K562 (cell line): ENCODE measurements at regions not wholly inside any gene's neighbourhood (a gene's known extent, or its start where the extent isn't known, plus 50 kb on each side); places are given as distances from the start of the nearest gene placed in this dataset.

Experiments used
- ATAC-seq: fragments of 200-7000 bp; cut with Tn5 transposase; 3 replicates; pipeline ENCODE4 v1.9.1; 2020; ENCODE audit warnings: moderate library complexity
- BruUV-seq: library from RNA; stranded (reverse); fragments of 400-500 nt; replicated peaks from 2 replicates; lab custom pipeline; 2021; lab: Mats Ljungman, UMichigan
- CTCF ChIA-PET: fragments of 300-600 bp; formaldehyde crosslinking; extraction: SDS; loops from one replicate; lab custom pipeline; 2021; ENCODE audit warnings: low intra/inter-chr PET ratio; lab: Yijun Ruan, JAX
- POLR2A ChIA-PET: fragments of 300-600, 350-650 bp; sonication (Branson Sonifier 250); formaldehyde crosslinking; extraction: SDS; loops from one replicate; lab custom pipeline; 2021; ENCODE audit warnings: antibody characterized with exemption, inconsistent platforms; lab: Yijun Ruan, JAX
- DNase-seq, 4 experiments: peaks; one replicate each; pipeline versions ENCODE4 v3.0.0 to v3.0.0-alpha.2; 2011 to 2018; ENCODE audit warnings: low spot score in 3 of 4, mixed read lengths in 3 of 4; ENCODE audit errors: extremely low read depth in 1 of 4
- FAIRE-seq: peaks from 2 replicates; lab custom pipeline; 2011; peaks lifted over from hg19 to GRCh38; lab: Jason Lieb, UNC
- H2AFZ ChIP-seq: 2 replicates; pipeline ENCODE4 v1.6.0; 2011; ENCODE audit warnings: low read depth, low read length, control low read depth, inconsistent platforms
- H3K27ac ChIP-seq: fragments of 200-600 bp; 3 replicates; pipeline ENCODE4 v1.8.0; 2011; ENCODE audit warnings: low read depth, mild to moderate bottlenecking, control low read depth, inconsistent platforms, low read length, moderate library complexity, mixed read lengths; ENCODE audit errors: extremely low read depth
- H3K27me3 ChIP-seq, 2 experiments: fragments of 300-600 bp in 1 of 2; 2 replicates in 1 of 2; 3 replicates in 1 of 2; pipeline versions ENCODE4 v1.6.0 to v1.8.0; 2011; ENCODE audit warnings: inconsistent platforms in 2 of 2, low read length in 2 of 2, mild to moderate bottlenecking in 1 of 2, mixed read lengths in 1 of 2, moderate library complexity in 1 of 2; ENCODE audit not compliant: control insufficient read depth in 2 of 2, insufficient read depth in 2 of 2
- H3K36me3 ChIP-seq: fragments of 300-600 bp; 3 replicates; pipeline ENCODE4 v1.8.0; 2011; ENCODE audit warnings: mild to moderate bottlenecking, low read length, inconsistent platforms; ENCODE audit not compliant: control insufficient read depth, insufficient read depth
- H3K4me1 ChIP-seq, 2 experiments: fragments of 200-600 bp in 1 of 2; replicated peaks in 1 of 2; 2 replicates in 1 of 2; 3 replicates in 1 of 2; pipeline versions ENCODE4 v1.5.1 to v1.8.0; 2011; ENCODE audit warnings: inconsistent platforms in 2 of 2, low read length in 2 of 2, mild to moderate bottlenecking in 1 of 2, mixed read lengths in 1 of 2, moderate library complexity in 1 of 2; ENCODE audit not compliant: control insufficient read depth in 2 of 2, insufficient read depth in 2 of 2
- H3K4me2 ChIP-seq: 2 replicates; pipeline ENCODE4 v1.6.1; 2011; ENCODE audit warnings: low read length, control low read depth, inconsistent platforms, mixed read lengths; ENCODE audit not compliant: insufficient read depth
- H3K4me3 ChIP-seq: fragments of 200-600 bp; sonication (generic), shearing (Covaris generic); 2 replicates; pipeline ENCODE4 v1.5.1; 2016; ENCODE audit warnings: control low read depth, inconsistent platforms
- H3K79me2 ChIP-seq: fragments of 200-600 bp; 3 replicates; pipeline ENCODE4 v1.8.0; 2011; ENCODE audit warnings: low read length, inconsistent platforms; ENCODE audit not compliant: control insufficient read depth, insufficient read depth
- H3K9ac ChIP-seq, 2 experiments: 2 replicates each; pipeline versions ENCODE4 v1.6.0 to v1.6.1; 2011; ENCODE audit warnings: low read depth in 2 of 2, low read length in 2 of 2, control low read depth in 1 of 2, inconsistent platforms in 1 of 2, mild to moderate bottlenecking in 1 of 2, mixed read lengths in 1 of 2; ENCODE audit not compliant: insufficient read depth in 1 of 2
- H3K9me1 ChIP-seq: one replicate; pipeline ENCODE4 v1.6.0; 2011; ENCODE audit warnings: inconsistent platforms, mild to moderate bottlenecking, low read length, moderate library complexity; ENCODE audit not compliant: control insufficient read depth, insufficient read depth
- H3K9me3 ChIP-seq: replicated peaks from 2 replicates; pipeline ENCODE4 v1.5.1; 2011; ENCODE audit warnings: low read depth, low read length, inconsistent platforms; ENCODE audit not compliant: control insufficient read depth, insufficient read depth
- H4K20me1 ChIP-seq: replicated peaks from 2 replicates; pipeline ENCODE4 v1.6.1; 2011; ENCODE audit warnings: low read length, inconsistent platforms, mixed read lengths; ENCODE audit not compliant: control insufficient read depth, insufficient read depth
- ELK3 ChIP-seq: fragments of 450-650 bp; formaldehyde crosslinking; IDR thresholded peaks from 2 replicates; pipeline ENCODE4 v1.4.0; 2020; ENCODE audit warnings: mild to moderate bottlenecking
- MCM5 ChIP-seq: fragments of 450-650 bp; IDR thresholded peaks from 2 replicates; pipeline ENCODE4 v1.6.1; 2016; ENCODE audit warnings: low read depth
- PBX2 ChIP-seq, 2 experiments: IDR thresholded peaks in 1 of 2; conservative IDR thresholded peaks in 1 of 2; 2 replicates each; pipeline ENCODE4 v1.6.1; 2016; ENCODE audit warnings: low read depth in 2 of 2, mild to moderate bottlenecking in 1 of 2, missing compliant biosample characterization in 1 of 2, missing genetic modification characterization in 1 of 2, moderate library complexity in 1 of 2
- SRF ChIP-seq, 2 experiments: fragments of 250-450, 450-650 bp in 1 of 2; sonication (Bioruptor Pico) in 1 of 2; sonication (generic) in 1 of 2; formaldehyde crosslinking; IDR thresholded peaks; 2 replicates each; pipeline versions ENCODE4 v1.5.0 to v1.5.1; 2020 to 2022; ENCODE audit warnings: mild to moderate bottlenecking in 1 of 2, missing genetic modification reagents in 1 of 2
- TCFL5 ChIP-seq: fragments of 250-450 bp; sonication (Bioruptor Pico); conservative IDR thresholded peaks from 2 replicates; pipeline ENCODE4 v1.6.1; 2021; ENCODE audit warnings: mild to moderate bottlenecking, moderate library complexity, matching md5 sums
- WGBS: fragments of 100-300 bp; shearing (Covaris generic); methylation state at CpG from one replicate; pipeline ENCODE4 v1.1.6; 2016; ENCODE audit warnings: low coverage, mixed read lengths; ENCODE audit not compliant: insufficient coverage; ENCODE audit errors: missing lambda C conversion rate; 5-methylcytosine and 5-hydroxymethylcytosine counted together
- in situ Hi-C: fragments of 300-500 bp; cut with MboI; formaldehyde crosslinking; loops from 4 replicates; pipeline ENCODE4 v1.15.0; 2018; ENCODE audit warnings: inconsistent platforms, mixed read lengths
- intact Hi-C: fragments of 100-400 bp; cut with micrococcal nuclease; formaldehyde crosslinking; loops from 2 replicates; pipeline ENCODE4 v1.14.2; 2022

- TF ChIP-seq PBX2 (CRISPR knock-in tag; IDR thresholded peaks at IDR 0.05; ENCODE audit: low read depth) = no peak
- TF ChIP-seq PBX2 (tag; conservative IDR thresholded peaks at IDR 0.05; ENCODE audit: low read depth) = no peak
- no peak for TF ChIP-seq ELK3 (CRISPR knock-in tag)
- TF ChIP-seq TCFL5 = no peak
Measured at GRCh38 chr2:49858113-49858490, 703.8 kb upstream of the FSHR start (continued).

- H3K79me2 ChIP-seq = no peaks in the 10 kb centered on the region
- intact Hi-C loops = no loop called here
- H3K4me2 ChIP-seq = no peak overlapping the region
- ATAC-seq (no peak), FAIRE-seq (no peak)
- H3K9me3 ChIP-seq = no peaks in the 10 kb centered on the region; the same call in 1 of the 2 replicates
- no peak overlapping the region for H3K9ac ChIP-seq
- CTCF ChIA-PET = no interaction called here
- no peaks in the 10 kb centered on the region for H3K27me3 ChIP-seq
- in situ Hi-C loops = no loop called here
- no peak overlapping the region for H3K4me3 ChIP-seq
- H3K27ac ChIP-seq = no peak overlapping the region
- no peaks in the 10 kb centered on the region for H3K36me3 ChIP-seq
- no peaks in the 10 kb centered on the region for H3K9me1 ChIP-seq
- no TSS peak for BruUV-seq
- TF ChIP-seq MCM5 (no peak), SRF (CRISPR knock-in tag; IDR thresholded peaks at IDR 0.05) (no peak)
- TF ChIP-seq, all 486 proteins: peak for 0
- Histone ChIP-seq H4K20me1 (no peaks in the 10 kb centered on the region), H2AFZ (no peak overlapping the region), H3K4me1 (no peaks in the 10 kb centered on the region)
- WGBS = 10% methylated on average over 2 of the region's 2 CpGs
- POLR2A ChIA-PET = no interaction called here
- DNase-seq = no peak
Measured at GRCh38 chr2:49857371-49858112, 703.2 kb upstream of the FSHR start.
